Transverse colon (tissue), 4 donors: ENCODE measurements at regions not wholly inside any gene's neighbourhood (a gene's known extent, or its start where the extent isn't known, plus 50 kb on each side); places are given as distances from the start of the nearest gene placed in this dataset.

Experiments used
- DNase-seq: peaks from one replicate; pipeline ENCODE4 v3.0.0-alpha.2; 2019
- H3K27ac ChIP-seq, 4 donors: fragments of 200-600 bp; sonication (generic); 2 replicates each; pipeline ENCODE4 v1.5.1; 2016 to 2018; ENCODE audit warnings: inconsistent platforms in 4 of 4
- H3K27me3 ChIP-seq: fragments of 200-600 bp; sonication (generic); 2 replicates; pipeline ENCODE4 v1.5.1; 2017; ENCODE audit warnings: inconsistent platforms
- H3K36me3 ChIP-seq, 4 donors: fragments of 200-600 bp; sonication (generic); 2 replicates each; pipeline ENCODE4 v1.5.1; 2017 to 2019; ENCODE audit warnings: inconsistent platforms in 4 of 4
- H3K4me1 ChIP-seq, 4 donors: fragments of 200-600 bp; sonication (generic); 2 replicates each; pipeline ENCODE4 v1.5.1; 2017 to 2020; ENCODE audit warnings: inconsistent platforms in 4 of 4
- H3K4me3 ChIP-seq, 4 donors: fragments of 200-600 bp; sonication (generic); 1 replicate in 1 of 4; 2 replicates in 3 of 4; pipeline versions ENCODE4 v1.5.1 to v1.6.1; 2017 to 2019; ENCODE audit warnings: inconsistent platforms in 4 of 4
- H3K9me3 ChIP-seq, 2 donors: fragments of 200-600 bp; sonication (generic); 2 replicates each; pipeline ENCODE4 v1.5.1; 2017 to 2019; ENCODE audit warnings: inconsistent platforms in 2 of 2
- CTCF ChIP-seq, 5 experiments: fragments of 200-600 bp in 3 of 5; fragments of 450-650 bp in 2 of 5; sonication (generic) in 3 of 5; IDR thresholded peaks; 1 replicate in 2 of 5; 2 replicates in 3 of 5; pipeline ENCODE4 v1.5.1; 2016 to 2017; ENCODE audit warnings: antibody characterized with exemption in 5 of 5, inconsistent platforms in 3 of 5, mild to moderate bottlenecking in 2 of 5, moderate library complexity in 1 of 5
- EP300 ChIP-seq: sonication (generic); formaldehyde crosslinking; IDR thresholded peaks from one replicate; pipeline ENCODE4 v1.6.1; 2017; ENCODE audit warnings: antibody characterized with exemption, low read depth
- POLR2A ChIP-seq: fragments of 450-650 bp; IDR thresholded peaks from one replicate; pipeline ENCODE4 v1.6.1; 2016; ENCODE audit warnings: antibody characterized with exemption, mild to moderate bottlenecking, moderate library complexity
- POLR2AphosphoS5 ChIP-seq, 3 donors: sonication (generic); formaldehyde crosslinking; IDR thresholded peaks; one replicate each; pipeline ENCODE4 v1.6.1; 2016; ENCODE audit warnings: antibody characterized with exemption in 3 of 3
- WGBS, 2 donors: methylation state at CpG; one replicate each; pipeline ENCODE4 v1.1.5; 2018; ENCODE audit warnings: low coverage in 1 of 2; 5-methylcytosine and 5-hydroxymethylcytosine counted together
- in situ Hi-C, 4 donors: fragments of 200-750 bp; cut with MboI; loops; one replicate each; pipeline versions ENCODE4 v1.15.0 to v1.15.1; 2017; ENCODE audit warnings: low sequenced_read_pairs in 3 of 4, low pct_ligation_motif_present in 1 of 4, low pct_unique_long_range_greater_than_20kb in 1 of 4
- intact Hi-C: fragments of 100-400 bp; cut with DNase I; formaldehyde crosslinking; loops from one replicate; pipeline ENCODE4 v1.15.1; 2023; ENCODE audit warnings: low total_unique reads

DNA sequence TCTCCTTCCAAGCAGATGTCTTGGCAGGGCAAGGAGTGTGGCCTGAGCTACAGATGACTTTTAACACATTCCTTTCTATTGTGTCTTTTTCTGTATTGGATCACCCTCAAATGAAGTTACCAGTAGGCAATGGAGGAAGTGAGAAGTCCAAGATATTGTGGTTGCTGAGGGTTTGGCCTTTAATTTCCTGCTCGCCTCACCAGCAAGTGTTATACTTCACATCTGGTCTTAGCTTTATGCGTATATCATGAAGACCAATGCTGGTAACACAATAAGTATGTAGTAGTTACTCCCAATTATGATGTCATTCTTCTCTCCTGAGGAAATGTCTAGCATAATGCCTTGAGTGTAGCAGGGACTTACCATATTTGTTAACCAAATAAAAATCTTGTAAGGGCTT, 179.9 kb downstream of the ZIC1 start:
- no peaks in the 10 kb centered on the region for H3K4me1 ChIP-seq
- no peak for TF ChIP-seq EP300
- no peak for TF ChIP-seq POLR2AphosphoS5 (IDR thresholded peaks at IDR 0.05)
- no peak for TF ChIP-seq CTCF (IDR thresholded peaks at IDR 0.05)
- TF ChIP-seq POLR2A = no peak
- no peaks in the 10 kb centered on the region for H3K36me3 ChIP-seq
- in situ Hi-C loops (no loop called here), intact Hi-C loops (no loop called here)
- H3K9me3 ChIP-seq = no peaks in the 10 kb centered on the region
- no peaks in the 10 kb centered on the region for H3K27me3 ChIP-seq
- H3K4me3 ChIP-seq = no peak overlapping the region
- WGBS, 2 donors = 93 to 95% methylated on average over 2 of the region's 2 CpGs
- no peak for DNase-seq
- H3K27ac ChIP-seq = no peak overlapping the region

GRCh38 chr3:147604136-147604535, 195.0 kb downstream of the ZIC1 start:
- in situ Hi-C loops = no loop called here
- intact Hi-C loops = no loop called here

GRCh38 chr3:147613725-147614124, 204.6 kb downstream of the ZIC1 start:
- H3K27me3 ChIP-seq = no peaks in the 10 kb centered on the region

More at GRCh38 chr3:147604136-147604535, 195.0 kb downstream of the ZIC1 start:
- Histone ChIP-seq H3K27me3 (no peaks in the 10 kb centered on the region), H3K4me3 (no peak overlapping the region), H3K4me1 (no peaks in the 10 kb centered on the region), H3K36me3 (no peaks in the 10 kb centered on the region), H3K9me3 (no peaks in the 10 kb centered on the region), H3K27ac (no peak overlapping the region)
- 70 to 76% methylated on average over 4 of the region's 4 CpGs for WGBS, 2 donors
- DNase-seq = no peak
- no peak for TF ChIP-seq EP300
- TF ChIP-seq POLR2AphosphoS5 (IDR thresholded peaks at IDR 0.05) = no peak
- TF ChIP-seq POLR2A = no peak
- no peak for TF ChIP-seq CTCF (IDR thresholded peaks at IDR 0.05)

GRCh38 chr3:147614210-147614609, 205.0 kb downstream of the ZIC1 start:
- no peak for DNase-seq
- TF ChIP-seq CTCF (IDR thresholded peaks at IDR 0.05) (no peak), POLR2AphosphoS5 (IDR thresholded peaks at IDR 0.05) (no peak), POLR2A (no peak), EP300 (no peak)
- intact Hi-C loops = no loop called here
- 56 to 70% methylated on average over 3 of the region's 3 CpGs for WGBS, 2 donors
- no peak overlapping the region for H3K4me3 ChIP-seq
- no peaks in the 10 kb centered on the region for H3K27me3 ChIP-seq
- no peaks in the 10 kb centered on the region for H3K9me3 ChIP-seq
- H3K4me1 ChIP-seq = no peaks in the 10 kb centered on the region
- H3K36me3 ChIP-seq = no peaks in the 10 kb centered on the region
- H3K27ac ChIP-seq = no peak overlapping the region
- in situ Hi-C loops = no loop called here

More at GRCh38 chr3:147613725-147614124, 204.6 kb downstream of the ZIC1 start:
- Histone ChIP-seq H3K4me3 (no peak overlapping the region), H3K36me3 (no peaks in the 10 kb centered on the region), H3K9me3 (no peaks in the 10 kb centered on the region), H3K4me1 (no peaks in the 10 kb centered on the region), H3K27ac (no peak overlapping the region)
- DNase-seq = no peak
- in situ Hi-C loops = no loop called here
- intact Hi-C loops = no loop called here
- WGBS, 2 donors = 40 to 58% methylated on average over 3 of the region's 3 CpGs
- TF ChIP-seq EP300 = no peak
- no peak for TF ChIP-seq POLR2A
- no peak for TF ChIP-seq CTCF (IDR thresholded peaks at IDR 0.05)
- no peak for TF ChIP-seq POLR2AphosphoS5 (IDR thresholded peaks at IDR 0.05)
